ENCODE measurements at regions not wholly inside any gene's neighbourhood (a gene's known extent, or its start where the extent isn't known, plus 50 kb on each side); places are given as distances from the start of the nearest gene placed in this dataset.

DNA sequence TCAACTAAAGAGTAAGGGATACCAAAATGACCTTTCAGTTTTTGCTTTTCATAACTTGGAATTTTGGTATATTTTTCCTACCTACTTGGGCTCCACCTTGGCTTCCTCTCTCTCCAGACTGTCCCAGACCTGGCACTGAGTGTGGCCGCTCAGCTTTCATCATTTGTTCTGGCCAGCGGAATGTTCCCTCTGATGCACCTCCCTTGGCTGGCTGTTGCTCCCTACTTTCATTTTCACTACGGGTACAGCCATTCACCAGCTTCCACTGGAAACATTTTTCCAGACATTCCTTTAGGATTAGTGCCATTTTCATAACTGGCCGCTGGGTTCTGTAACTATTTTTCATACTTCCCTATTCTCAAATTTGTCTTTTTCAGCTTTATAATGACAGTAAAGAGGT, 487.4 kb downstream of the TENT5A start (continued):
- TF ChIP-seq, protein P1, sequence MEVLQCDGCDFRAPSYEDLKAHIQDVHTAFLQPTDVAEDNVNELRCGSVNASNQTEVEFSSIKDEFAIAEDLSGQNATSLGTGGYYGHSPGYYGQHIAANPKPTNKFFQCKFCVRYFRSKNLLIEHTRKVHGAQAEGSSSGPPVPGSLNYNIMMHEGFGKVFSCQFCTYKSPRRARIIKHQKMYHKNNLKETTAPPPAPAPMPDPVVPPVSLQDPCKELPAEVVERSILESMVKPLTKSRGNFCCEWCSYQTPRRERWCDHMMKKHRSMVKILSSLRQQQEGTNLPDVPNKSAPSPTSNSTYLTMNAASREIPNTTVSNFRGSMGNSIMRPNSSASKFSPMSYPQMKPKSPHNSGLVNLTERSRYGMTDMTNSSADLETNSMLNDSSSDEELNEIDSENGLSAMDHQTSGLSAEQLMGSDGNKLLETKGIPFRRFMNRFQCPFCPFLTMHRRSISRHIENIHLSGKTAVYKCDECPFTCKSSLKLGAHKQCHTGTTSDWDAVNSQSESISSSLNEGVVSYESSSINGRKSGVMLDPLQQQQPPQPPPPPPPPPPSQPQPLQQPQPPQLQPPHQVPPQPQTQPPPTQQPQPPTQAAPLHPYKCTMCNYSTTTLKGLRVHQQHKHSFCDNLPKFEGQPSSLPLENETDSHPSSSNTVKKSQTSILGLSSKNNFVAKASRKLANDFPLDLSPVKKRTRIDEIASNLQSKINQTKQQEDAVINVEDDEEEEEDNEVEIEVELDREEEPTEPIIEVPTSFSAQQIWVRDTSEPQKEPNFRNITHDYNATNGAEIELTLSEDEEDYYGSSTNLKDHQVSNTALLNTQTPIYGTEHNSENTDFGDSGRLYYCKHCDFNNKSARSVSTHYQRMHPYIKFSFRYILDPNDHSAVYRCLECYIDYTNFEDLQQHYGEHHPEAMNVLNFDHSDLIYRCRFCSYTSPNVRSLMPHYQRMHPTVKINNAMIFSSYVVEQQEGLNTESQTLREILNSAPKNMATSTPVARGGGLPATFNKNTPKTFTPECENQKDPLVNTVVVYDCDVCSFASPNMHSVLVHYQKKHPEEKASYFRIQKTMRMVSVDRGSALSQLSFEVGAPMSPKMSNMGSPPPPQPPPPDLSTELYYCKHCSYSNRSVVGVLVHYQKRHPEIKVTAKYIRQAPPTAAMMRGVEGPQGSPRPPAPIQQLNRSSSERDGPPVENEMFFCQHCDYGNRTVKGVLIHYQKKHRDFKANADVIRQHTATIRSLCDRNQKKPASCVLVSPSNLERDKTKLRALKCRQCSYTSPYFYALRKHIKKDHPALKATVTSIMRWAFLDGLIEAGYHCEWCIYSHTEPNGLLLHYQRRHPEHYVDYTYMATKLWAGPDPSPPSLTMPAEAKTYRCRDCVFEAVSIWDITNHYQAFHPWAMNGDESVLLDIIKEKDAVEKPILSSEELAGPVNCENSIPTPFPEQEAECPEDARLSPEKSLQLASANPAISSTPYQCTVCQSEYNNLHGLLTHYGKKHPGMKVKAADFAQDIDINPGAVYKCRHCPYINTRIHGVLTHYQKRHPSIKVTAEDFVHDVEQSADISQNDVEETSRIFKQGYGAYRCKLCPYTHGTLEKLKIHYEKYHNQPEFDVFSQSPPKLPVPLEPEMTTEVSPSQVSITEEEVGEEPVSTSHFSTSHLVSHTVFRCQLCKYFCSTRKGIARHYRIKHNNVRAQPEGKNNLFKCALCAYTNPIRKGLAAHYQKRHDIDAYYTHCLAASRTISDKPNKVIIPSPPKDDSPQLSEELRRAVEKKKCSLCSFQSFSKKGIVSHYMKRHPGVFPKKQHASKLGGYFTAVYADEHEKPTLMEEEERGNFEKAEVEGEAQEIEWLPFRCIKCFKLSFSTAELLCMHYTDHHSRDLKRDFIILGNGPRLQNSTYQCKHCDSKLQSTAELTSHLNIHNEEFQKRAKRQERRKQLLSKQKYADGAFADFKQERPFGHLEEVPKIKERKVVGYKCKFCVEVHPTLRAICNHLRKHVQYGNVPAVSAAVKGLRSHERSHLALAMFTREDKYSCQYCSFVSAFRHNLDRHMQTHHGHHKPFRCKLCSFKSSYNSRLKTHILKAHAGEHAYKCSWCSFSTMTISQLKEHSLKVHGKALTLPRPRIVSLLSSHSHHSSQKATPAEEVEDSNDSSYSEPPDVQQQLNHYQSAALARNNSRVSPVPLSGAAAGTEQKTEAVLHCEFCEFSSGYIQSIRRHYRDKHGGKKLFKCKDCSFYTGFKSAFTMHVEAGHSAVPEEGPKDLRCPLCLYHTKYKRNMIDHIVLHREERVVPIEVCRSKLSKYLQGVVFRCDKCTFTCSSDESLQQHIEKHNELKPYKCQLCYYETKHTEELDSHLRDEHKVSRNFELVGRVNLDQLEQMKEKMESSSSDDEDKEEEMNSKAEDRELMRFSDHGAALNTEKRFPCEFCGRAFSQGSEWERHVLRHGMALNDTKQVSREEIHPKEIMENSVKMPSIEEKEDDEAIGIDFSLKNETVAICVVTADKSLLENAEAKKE (CRISPR knock-in tag; IDR thresholded peaks at IDR 0.05) = no peak

DNA sequence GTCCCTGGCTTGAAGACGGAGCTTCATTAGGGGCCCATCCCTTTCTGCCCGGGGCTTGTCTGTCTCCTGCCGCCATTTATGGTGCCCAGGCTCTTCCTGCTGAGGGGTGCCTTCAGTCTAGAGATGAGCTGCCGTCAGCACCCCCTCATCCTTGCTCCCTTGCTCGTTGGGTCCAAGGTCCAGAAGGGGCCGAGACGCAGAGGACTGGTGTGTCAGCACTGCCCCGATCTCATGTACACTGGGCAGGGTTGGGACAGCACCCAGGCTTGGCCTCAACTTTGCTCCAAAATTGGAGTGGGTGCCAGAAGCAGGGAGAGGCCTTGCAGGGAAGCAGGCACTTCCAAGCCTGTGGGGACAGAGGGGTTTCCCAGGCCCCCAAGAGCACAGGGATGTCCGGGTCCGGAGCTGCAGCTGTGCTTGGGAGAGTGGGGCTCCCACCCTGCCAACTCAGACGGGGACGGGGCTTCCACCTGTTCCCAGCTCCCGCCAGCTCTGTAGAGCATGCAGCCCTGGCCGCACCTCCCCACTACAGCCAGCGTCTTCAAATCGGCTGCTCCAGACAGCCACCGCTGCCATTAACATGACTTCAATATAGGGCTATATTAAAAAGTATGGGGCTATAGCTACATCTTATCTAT, 488.8 kb downstream of the TENT5A start:
- no peaks in the 10 kb centered on the region for H3F3A ChIP-seq (replicated peaks; ENCODE audit: low read depth)
- H3K27me3 ChIP-seq (ENCODE audit: insufficient read depth) = no peaks in the 10 kb centered on the region
- DNase-seq (ENCODE audit: low spot score) (no peak), ATAC-seq (no peak)
- Mint-ChIP-seq H3K4me3 (no peak overlapping the region), H3K9me3 (no peaks in the 10 kb centered on the region; the same call in 1 of the 3 replicates), H3K27ac (no peak overlapping the region), H3K36me3 (ENCODE audit: low read depth) (no peaks in the 10 kb centered on the region), H3K27me3 (ENCODE audit: insufficient read depth, low read depth, poor library complexity) (peaks cover 1% of the 10 kb centered on the region), H3K4me1 (no peaks in the 10 kb centered on the region)
- H3K9me2 ChIP-seq (ENCODE audit: insufficient read depth) = no peaks in the 10 kb centered on the region
- H3K79me2 ChIP-seq (replicated peaks; ENCODE audit: insufficient read depth) = no peaks in the 10 kb centered on the region
- H3K36me3 ChIP-seq (ENCODE audit: insufficient read depth) = no peaks in the 10 kb centered on the region
- no peak overlapping the region for H3K27ac ChIP-seq (ENCODE audit: low read depth)
- no peaks in the 10 kb centered on the region for H3K4me1 ChIP-seq (ENCODE audit: insufficient read depth)
- no peak overlapping the region for H3K4me2 ChIP-seq
- no peak overlapping the region for H3K4me3 ChIP-seq
- TF ChIP-seq EZH2 (IDR thresholded peaks at IDR 0.05; ENCODE audit: low read depth, unreplicated experiment) (no peak), NANOG (IDR thresholded peaks at IDR 0.05; ENCODE audit: borderline replicate concordance) (no peak), STAT1 (IDR thresholded peaks at IDR 0.05; ENCODE audit: unreplicated experiment) (no peak), ZNF114 (CRISPR knock-in tag; IDR thresholded peaks at IDR 0.05) (no peak), CREB1 (CRISPR knock-in tag; IDR thresholded peaks at IDR 0.05; ENCODE audit: low read depth) (no peak), JUNB (IDR thresholded peaks at IDR 0.05; ENCODE audit: unreplicated experiment) (no peak), ZNF331 (CRISPR knock-in tag; IDR thresholded peaks at IDR 0.05; ENCODE audit: low read depth) (no peak)
- TF ChIP-seq, protein P2, sequence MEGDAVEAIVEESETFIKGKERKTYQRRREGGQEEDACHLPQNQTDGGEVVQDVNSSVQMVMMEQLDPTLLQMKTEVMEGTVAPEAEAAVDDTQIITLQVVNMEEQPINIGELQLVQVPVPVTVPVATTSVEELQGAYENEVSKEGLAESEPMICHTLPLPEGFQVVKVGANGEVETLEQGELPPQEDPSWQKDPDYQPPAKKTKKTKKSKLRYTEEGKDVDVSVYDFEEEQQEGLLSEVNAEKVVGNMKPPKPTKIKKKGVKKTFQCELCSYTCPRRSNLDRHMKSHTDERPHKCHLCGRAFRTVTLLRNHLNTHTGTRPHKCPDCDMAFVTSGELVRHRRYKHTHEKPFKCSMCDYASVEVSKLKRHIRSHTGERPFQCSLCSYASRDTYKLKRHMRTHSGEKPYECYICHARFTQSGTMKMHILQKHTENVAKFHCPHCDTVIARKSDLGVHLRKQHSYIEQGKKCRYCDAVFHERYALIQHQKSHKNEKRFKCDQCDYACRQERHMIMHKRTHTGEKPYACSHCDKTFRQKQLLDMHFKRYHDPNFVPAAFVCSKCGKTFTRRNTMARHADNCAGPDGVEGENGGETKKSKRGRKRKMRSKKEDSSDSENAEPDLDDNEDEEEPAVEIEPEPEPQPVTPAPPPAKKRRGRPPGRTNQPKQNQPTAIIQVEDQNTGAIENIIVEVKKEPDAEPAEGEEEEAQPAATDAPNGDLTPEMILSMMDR (conservative IDR thresholded peaks at IDR 0.05; ENCODE audit: low read depth in 2 of 2) = no peak
- TF ChIP-seq, protein P3, sequence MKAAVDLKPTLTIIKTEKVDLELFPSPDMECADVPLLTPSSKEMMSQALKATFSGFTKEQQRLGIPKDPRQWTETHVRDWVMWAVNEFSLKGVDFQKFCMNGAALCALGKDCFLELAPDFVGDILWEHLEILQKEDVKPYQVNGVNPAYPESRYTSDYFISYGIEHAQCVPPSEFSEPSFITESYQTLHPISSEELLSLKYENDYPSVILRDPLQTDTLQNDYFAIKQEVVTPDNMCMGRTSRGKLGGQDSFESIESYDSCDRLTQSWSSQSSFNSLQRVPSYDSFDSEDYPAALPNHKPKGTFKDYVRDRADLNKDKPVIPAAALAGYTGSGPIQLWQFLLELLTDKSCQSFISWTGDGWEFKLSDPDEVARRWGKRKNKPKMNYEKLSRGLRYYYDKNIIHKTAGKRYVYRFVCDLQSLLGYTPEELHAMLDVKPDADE (IDR thresholded peaks at IDR 0.05) = no peak
- H4K20me1 ChIP-seq (replicated peaks; ENCODE audit: insufficient read depth) = no peaks in the 10 kb centered on the region
- no peak overlapping the region for H2AFZ ChIP-seq

Data from GM23338 (cell line).